Peyer's patch (tissue), 4 donors: ENCODE measurements at regions not wholly inside any gene's neighbourhood (a gene's known extent, or its start where the extent isn't known, plus 50 kb on each side); places are given as distances from the start of the nearest gene placed in this dataset.

Source experiments
- DNase-seq, 3 donors: peaks; one replicate each; pipeline ENCODE4 v3.0.0-alpha.2; 2017 to 2019
- H3K27ac ChIP-seq, 4 donors: fragments of 200-600 bp; sonication (generic); one replicate each; pipeline ENCODE4 v1.5.1; 2016 to 2019
- H3K27me3 ChIP-seq, 2 donors: fragments of 200-600 bp; sonication (generic); one replicate each; pipeline ENCODE4 v1.5.1; 2019
- H3K36me3 ChIP-seq, 3 donors: fragments of 200-600 bp; sonication (generic); one replicate each; pipeline ENCODE4 v1.5.1; 2016 to 2019
- H3K4me1 ChIP-seq, 4 donors: fragments of 200-600 bp; sonication (generic); one replicate each; pipeline ENCODE4 v1.5.1; 2016 to 2019
- H3K4me3 ChIP-seq, 4 donors: fragments of 200-600 bp; sonication (generic); 1 replicate in 3 of 4; 2 replicates in 1 of 4; pipeline ENCODE4 v1.5.1; 2016 to 2019; ENCODE audit warnings: mild to moderate bottlenecking in 1 of 4
- H3K9me3 ChIP-seq, 4 donors: fragments of 200-600 bp; sonication (generic); one replicate each; pipeline ENCODE4 v1.5.1; 2016 to 2019; ENCODE audit warnings: mild to moderate bottlenecking in 1 of 4
- CTCF ChIP-seq, 6 experiments: fragments of 450-650 bp in 4 of 6; fragments of 200-600 bp in 2 of 6; sonication (generic) in 1 of 6; IDR thresholded peaks; one replicate each; pipeline ENCODE4 v1.5.1; 2017 to 2019; ENCODE audit warnings: antibody characterized with exemption in 6 of 6, mild to moderate bottlenecking in 3 of 6, moderate library complexity in 1 of 6
- POLR2A ChIP-seq, 2 donors: fragments of 450-650 bp; IDR thresholded peaks; one replicate each; pipeline ENCODE4 v1.5.1; 2017; ENCODE audit warnings: antibody characterized with exemption in 2 of 2, mild to moderate bottlenecking in 2 of 2, moderate library complexity in 2 of 2

GRCh38 chr4:159503236-159504008 lies 400.5 kb downstream of the RAPGEF2 start:
- Histone ChIP-seq H3K4me3 (no peak overlapping the region), H3K36me3 (no peaks in the 10 kb centered on the region), H3K27me3 (no peaks in the 10 kb centered on the region), H3K27ac (no peak overlapping the region), H3K9me3 (no peaks in the 10 kb centered on the region), H3K4me1 (no peaks in the 10 kb centered on the region)
- no peak for TF ChIP-seq POLR2A (IDR thresholded peaks at IDR 0.05)
- TF ChIP-seq CTCF (IDR thresholded peaks at IDR 0.05), result no peak
- no peak for DNase-seq

- H3K27me3 ChIP-seq, result no peaks in the 10 kb centered on the region
- no peak overlapping the region for H3K4me3 ChIP-seq
- TF ChIP-seq CTCF (IDR thresholded peaks at IDR 0.05), result no peak
- TF ChIP-seq POLR2A (IDR thresholded peaks at IDR 0.05), result no peak
- H3K4me1 ChIP-seq, result no peaks in the 10 kb centered on the region
- DNase-seq, result no peak
- no peaks in the 10 kb centered on the region for H3K36me3 ChIP-seq
- no peaks in the 10 kb centered on the region for H3K9me3 ChIP-seq
- H3K27ac ChIP-seq, result no peak overlapping the region
Observed at GRCh38 chr4:159504684-159505083, 401.8 kb downstream of the RAPGEF2 start.

- no peak for TF ChIP-seq POLR2A (IDR thresholded peaks at IDR 0.05)
- no peak overlapping the region for H3K4me3 ChIP-seq
- no peak for DNase-seq
- no peaks in the 10 kb centered on the region for H3K36me3 ChIP-seq
- no peaks in the 10 kb centered on the region for H3K9me3 ChIP-seq
- H3K4me1 ChIP-seq, result no peaks in the 10 kb centered on the region
- H3K27me3 ChIP-seq, result no peaks in the 10 kb centered on the region
- H3K27ac ChIP-seq, result no peak overlapping the region
Observed at GRCh38 chr4:159505266-159505975, 402.5 kb downstream of the RAPGEF2 start.

- no peaks in the 10 kb centered on the region for H3K27me3 ChIP-seq
- TF ChIP-seq POLR2A (IDR thresholded peaks at IDR 0.05), result no peak
- no peak for TF ChIP-seq CTCF (IDR thresholded peaks at IDR 0.05)
Observed at GRCh38 chr4:159506801-159507517, 404.1 kb downstream of the RAPGEF2 start.

GRCh38 chr4:159508917-159509500 lies 406.1 kb downstream of the RAPGEF2 start:
- H3K9me3 ChIP-seq, result no peaks in the 10 kb centered on the region
- no peak for DNase-seq

More at GRCh38 chr4:159506801-159507517, 404.1 kb downstream of the RAPGEF2 start:
- no peaks in the 10 kb centered on the region for H3K4me1 ChIP-seq
- no peaks in the 10 kb centered on the region for H3K9me3 ChIP-seq
- no peak overlapping the region for H3K4me3 ChIP-seq
- no peak for DNase-seq
- no peak overlapping the region for H3K27ac ChIP-seq
- no peaks in the 10 kb centered on the region for H3K36me3 ChIP-seq

More at GRCh38 chr4:159508917-159509500, 406.1 kb downstream of the RAPGEF2 start:
- TF ChIP-seq CTCF (IDR thresholded peaks at IDR 0.05) (no peak), POLR2A (IDR thresholded peaks at IDR 0.05) (no peak)
- no peaks in the 10 kb centered on the region for H3K4me1 ChIP-seq
- H3K4me3 ChIP-seq, result no peak overlapping the region
- H3K36me3 ChIP-seq, result no peaks in the 10 kb centered on the region
- H3K27me3 ChIP-seq, result no peaks in the 10 kb centered on the region
- H3K27ac ChIP-seq, result no peak overlapping the region
